Heart right ventricle (tissue), 16 donors: ENCODE measurements at regions not wholly inside any gene's neighbourhood (a gene's known extent, or its start where the extent isn't known, plus 50 kb on each side); places are given as distances from the start of the nearest gene placed in this dataset.

Experiments
- ATAC-seq, 8 donors: fragments of 200-7000 bp; cut with Tn5 transposase; one replicate each; pipeline ENCODE4 v1.9.1; 2020; ENCODE audit warnings: mild to moderate bottlenecking in 8 of 8, moderate library complexity in 8 of 8, moderate number of reproducible peaks in 1 of 8
- DNase-seq, 2 donors: peaks; one replicate each; pipeline ENCODE4 v3.0.0-alpha.2; 2020
- H3K27ac ChIP-seq, 10 donors: fragments of 200-600 bp; sonication (generic) in 2 of 10; one replicate each; pipeline versions ENCODE4 v1.5.0 to v1.8.0; 2020 to 2022; ENCODE audit warnings: mild to moderate bottlenecking in 3 of 10
- H3K27me3 ChIP-seq, 7 donors: fragments of 200-600 bp; one replicate each; pipeline ENCODE4 v1.8.0; 2021 to 2022; ENCODE audit warnings: mild to moderate bottlenecking in 2 of 7
- H3K36me3 ChIP-seq, 9 donors: fragments of 200-600 bp; sonication (generic) in 1 of 9; one replicate each; pipeline versions ENCODE4 v1.5.0 to v1.8.0; 2020 to 2022; ENCODE audit warnings: mild to moderate bottlenecking in 2 of 9
- H3K4me1 ChIP-seq, 9 donors: fragments of 200-600 bp; sonication (generic) in 1 of 9; one replicate each; pipeline versions ENCODE4 v1.5.0 to v1.8.0; 2020 to 2022; ENCODE audit warnings: mild to moderate bottlenecking in 4 of 9
- H3K4me3 ChIP-seq, 10 donors: fragments of 200-600 bp; sonication (generic) in 2 of 10; one replicate each; pipeline versions ENCODE4 v1.5.0 to v1.8.0; 2020 to 2022; ENCODE audit warnings: mild to moderate bottlenecking in 7 of 10, moderate library complexity in 2 of 10
- H3K9me3 ChIP-seq, 11 donors: fragments of 200-600 bp in 10 of 11; sonication (generic) in 2 of 11; one replicate each; pipeline versions ENCODE4 v1.5.0 to v1.8.0; 2013 to 2022; ENCODE audit warnings: mild to moderate bottlenecking in 2 of 11, control low read depth in 1 of 11, moderate library complexity in 1 of 11
- CTCF ChIP-seq, 9 donors: fragments of 200-600 bp; sonication (generic) in 2 of 9; IDR thresholded peaks; one replicate each; pipeline versions ENCODE4 v1.5.0 to v1.8.0; 2021 to 2022; ENCODE audit warnings: antibody characterized with exemption in 9 of 9, mild to moderate bottlenecking in 5 of 9, moderate library complexity in 1 of 9
- WGBS, 2 donors: extraction: QIAGEN DNeasy Blood & Tissue Kit; methylation state at CpG; one replicate each; pipeline ENCODE4 v1.1.7; 2013; ENCODE audit warnings: inconsistent platforms in 1 of 2; 5-methylcytosine and 5-hydroxymethylcytosine counted together
- intact Hi-C, 10 donors: fragments of 100-400 bp; cut with DNase I; formaldehyde crosslinking; loops; one replicate each; pipeline versions ENCODE4 v1.11.1 to v1.14.2; 2022
- donor health status: Arrhythmogenic right ventricular cardiomyopathy.
- donor health status: ischemic (EF 13 %, LVEDD 7.1; RV severe dilation, severe dysfunction).
- donor health status: healthy with polysubstance abuse.
- donor health status: DM: no; HTN: yes; CAD: no.
- donor health status: DM: no; HTN: no; CAD: no.
- donor health status: ischemic (EF 25% LVEDD 6.9; RV normal size, moderate dysfunction).
- donor health status: ischemic (EF 25% LVEDD 5.7; RV mildly dilated, moderate dysfunction).
- donor health status: healthy.
- donor health status: DM: yes; HTN: yes; CAD: no.
- donor health status: Ischemic cardiomyopathy.
- donor health status: ischemic (EF 35%, LVEDD 5.7; RV mildly dilated, moderate dysfunction).
- donor health status: nonischemic (EF 11% LVEDD 7.7; RV severe dilation, severe dysfunction).
- donor health status: DM: yes; HTN: yes; CAD: no.
- donor health status: PGD.
- donor health status: ischemic (EF 29% LVEDD 5.4; RV normal size, mild dysfunction).
- donor health status: nonischemic (EF 23%, LVEDD 6.1; RV moderate dilation, normal function).

DNA sequence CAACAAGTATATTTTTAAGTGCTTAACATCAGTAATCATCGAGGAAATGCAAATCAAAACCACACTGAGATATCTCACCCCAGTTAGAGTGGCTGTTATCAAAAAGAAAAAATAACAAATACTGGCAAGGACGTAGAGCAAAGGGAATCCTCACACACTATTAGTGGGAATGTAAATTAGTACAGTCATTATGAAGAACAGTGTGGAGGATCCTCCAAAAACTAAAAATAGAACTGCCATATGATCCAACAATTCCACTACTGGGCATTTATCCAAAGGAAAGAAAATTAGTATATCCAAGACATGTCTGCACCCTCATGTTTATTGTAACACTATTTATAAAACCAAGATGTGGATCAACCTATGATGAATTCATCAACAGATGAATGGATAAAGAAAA lies 149.0 kb upstream of the PWP1 start:
- DNase-seq, result no peak
- no peak for ATAC-seq
- no peaks in the 10 kb centered on the region for H3K36me3 ChIP-seq
- peaks cover 0 to 11% (median 0%) of the 10 kb centered on the region in 11 donors for H3K9me3 ChIP-seq
- no peak overlapping the region for H3K27ac ChIP-seq
- H3K4me3 ChIP-seq, result no peak overlapping the region
- H3K27me3 ChIP-seq, result peaks cover 0 to 3% (median 0%) of the 10 kb centered on the region in 7 donors
- peaks cover 0 to 5% (median 0%) of the 10 kb centered on the region in 9 donors for H3K4me1 ChIP-seq
- intact Hi-C loops, result no loop called here
- no peak for TF ChIP-seq CTCF (IDR thresholded peaks at IDR 0.05)
- WGBS, 2 donors, result 9 to 15% methylated on average over 2 of the region's 2 CpGs

DNA sequence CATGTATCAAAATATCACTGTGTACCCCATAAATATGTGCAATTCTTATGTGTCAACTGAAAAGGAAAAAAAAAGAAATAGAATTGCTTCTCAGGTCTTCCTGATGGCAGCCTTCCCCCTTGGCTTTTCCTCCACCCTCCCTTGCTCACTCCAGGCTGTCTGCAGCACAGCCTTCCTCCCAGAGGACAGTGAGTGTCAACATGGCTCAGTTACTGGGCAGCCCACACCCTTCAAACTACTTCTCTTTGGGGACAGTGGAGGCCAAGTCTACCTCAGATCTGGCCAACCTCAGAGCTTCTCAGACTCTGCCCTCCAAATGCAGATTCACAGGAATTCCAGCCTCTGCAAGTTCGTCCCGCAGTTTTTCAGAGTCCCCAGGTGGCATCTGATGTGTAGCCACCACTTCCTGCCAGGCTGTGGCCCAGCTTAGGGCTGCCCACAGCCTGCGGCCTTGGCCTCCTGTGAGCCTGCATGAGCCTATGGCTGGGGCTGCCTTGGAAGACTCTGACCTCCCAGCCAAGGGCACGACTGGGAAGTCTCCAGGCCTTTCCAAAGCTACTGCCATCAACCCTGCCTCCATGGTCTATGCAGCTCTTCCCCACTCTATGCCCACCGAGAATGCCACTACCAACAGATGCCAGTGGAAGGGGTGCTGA lies 148.0 kb upstream of the PWP1 start:
- no peak overlapping the region for H3K4me3 ChIP-seq
- H3K27me3 ChIP-seq, result no peaks in the 10 kb centered on the region
- peaks cover 0 to 9% (median 0%) of the 10 kb centered on the region in 11 donors for H3K9me3 ChIP-seq
- intact Hi-C loops, result no loop called here
- H3K36me3 ChIP-seq, result no peaks in the 10 kb centered on the region
- WGBS, 2 donors, result 68 to 84% methylated on average over 5 of the region's 5 CpGs
- TF ChIP-seq CTCF (IDR thresholded peaks at IDR 0.05), result no peak
- no peak for DNase-seq
- peak in 1 of 8 donors; percentile 51 for ATAC-seq
- H3K4me1 ChIP-seq, result peaks cover 0 to 5% (median 0%) of the 10 kb centered on the region in 9 donors
- H3K27ac ChIP-seq, result no peak overlapping the region

DNA sequence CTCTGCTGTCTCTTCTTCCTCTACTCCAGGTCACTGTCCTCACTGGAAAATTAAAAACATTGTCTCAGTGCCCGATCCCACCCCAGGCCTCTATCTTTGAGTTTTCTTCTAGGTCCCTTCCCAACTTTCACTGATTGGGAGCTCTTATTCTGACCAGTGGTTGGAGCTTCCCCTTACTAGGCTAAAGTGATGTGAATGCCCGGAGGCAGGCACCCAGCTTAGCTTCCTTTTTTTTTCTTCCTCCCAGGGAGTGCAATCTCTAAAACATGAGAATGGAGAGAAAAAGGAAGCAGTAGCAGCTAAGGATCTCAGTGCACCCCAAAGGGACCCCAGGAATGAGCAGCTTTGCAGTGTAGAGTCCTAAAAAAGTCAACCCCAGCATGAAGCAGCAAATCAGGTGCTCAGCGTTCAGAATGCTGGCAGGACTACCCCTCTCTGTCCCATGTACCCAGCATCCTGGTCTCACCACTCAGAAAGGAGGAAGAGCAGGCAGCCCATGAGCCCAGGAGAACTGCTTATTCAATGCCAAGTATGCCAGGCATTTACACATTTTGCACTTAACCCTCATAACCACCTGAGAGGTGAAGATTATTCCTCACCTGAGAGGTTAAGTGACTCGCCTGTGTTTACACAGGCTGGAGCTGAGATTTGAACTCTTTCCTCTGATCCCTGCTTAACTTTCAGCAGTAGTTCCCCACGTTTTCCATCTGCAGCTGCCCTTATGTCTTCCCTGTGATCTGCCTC lies 146.2 kb upstream of the PWP1 start:
- Histone ChIP-seq H3K27me3 (no peaks in the 10 kb centered on the region), H3K27ac (no peak overlapping the region), H3K9me3 (peaks cover 0 to 5% (median 0%) of the 10 kb centered on the region in 11 donors), H3K4me3 (no peak overlapping the region), H3K4me1 (peaks cover 0 to 5% (median 0%) of the 10 kb centered on the region in 9 donors), H3K36me3 (no peaks in the 10 kb centered on the region)
- WGBS, 2 donors, result 74 to 79% methylated on average over 5 of the region's 5 CpGs
- no peak for ATAC-seq
- no peak for TF ChIP-seq CTCF (IDR thresholded peaks at IDR 0.05)
- no peak for DNase-seq
- intact Hi-C loops, result no loop called here

DNA sequence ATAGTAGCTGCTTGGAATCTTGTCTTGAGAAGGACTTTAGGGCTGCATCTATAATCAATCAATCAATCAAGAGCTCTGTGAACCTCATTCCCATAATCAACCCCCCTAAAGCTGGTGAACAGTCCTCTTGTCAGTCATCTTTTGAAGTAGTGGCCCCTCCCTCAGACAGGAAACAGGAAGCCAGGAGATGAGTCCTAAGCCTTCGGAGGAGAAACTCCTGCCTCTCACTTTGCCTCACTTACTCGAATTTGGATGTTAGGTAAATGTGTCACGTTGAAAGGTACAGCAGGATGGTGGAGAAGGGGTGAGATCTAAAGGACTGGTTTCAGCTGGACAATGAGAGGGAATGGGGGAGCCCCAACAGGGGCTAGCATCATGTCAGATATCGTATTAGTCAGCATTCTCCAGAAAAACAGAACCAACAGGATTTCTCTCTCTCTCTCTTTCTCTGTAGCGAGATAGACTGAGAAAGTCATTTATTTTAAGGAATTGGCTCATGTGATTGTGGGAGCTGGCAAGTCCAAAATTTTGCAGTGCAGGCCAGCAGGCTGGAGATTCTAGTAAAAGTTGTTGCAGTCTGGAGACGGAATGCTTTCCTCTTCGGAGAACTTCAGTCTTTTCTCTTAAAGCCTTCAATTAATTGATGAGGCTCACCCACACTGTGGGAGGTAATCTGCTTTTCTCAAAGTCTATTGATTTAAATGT lies 144.4 kb upstream of the PWP1 start:
- WGBS, 2 donors, result 71 to 78% methylated on average over 7 of the region's 7 CpGs
- intact Hi-C loops, result no loop called here

More for the DNA sequence above, 144.4 kb upstream of the PWP1 start:
- Histone ChIP-seq H3K27ac (no peak overlapping the region), H3K4me3 (no peak overlapping the region), H3K4me1 (peaks cover 0 to 9% (median 0%) of the 10 kb centered on the region in 9 donors), H3K36me3 (no peaks in the 10 kb centered on the region), H3K27me3 (no peaks in the 10 kb centered on the region), H3K9me3 (peaks cover 0 to 5% (median 0%) of the 10 kb centered on the region in 11 donors)
- DNase-seq (no peak), ATAC-seq (no peak)
- TF ChIP-seq CTCF (IDR thresholded peaks at IDR 0.05), result no peak
